ENCODE measurements at regions not wholly inside any gene's neighbourhood (a gene's known extent, or its start where the extent isn't known, plus 50 kb on each side); places are given as distances from the start of the nearest gene placed in this dataset.
"Not testable (repeated sequence)": the region's sequence is repeated elsewhere in the genome, so short reads cannot be mapped to it uniquely, and the experiment has no call there.

DNA sequence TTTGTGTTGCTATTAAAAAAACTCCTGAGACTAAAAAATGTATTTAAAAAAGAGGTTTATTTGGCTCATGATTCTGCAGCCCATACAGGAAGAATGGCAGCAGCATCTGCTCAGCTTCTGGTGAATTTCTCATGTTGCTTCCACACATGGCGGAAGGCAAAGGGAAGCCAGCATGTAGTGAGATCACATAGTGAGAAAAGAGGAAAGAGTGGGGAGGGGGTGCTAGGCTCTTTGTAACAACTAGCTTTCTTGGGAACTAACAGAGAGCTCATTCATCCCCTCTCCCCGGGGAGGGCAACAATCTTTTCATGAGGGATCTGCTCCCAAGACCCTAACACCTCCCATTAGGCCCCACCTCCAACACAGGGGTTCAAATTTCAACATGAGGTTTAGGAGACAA, 87.6 kb upstream of the ZNF658 start:
- not testable (repeated sequence) for H3K4me3 ChIP-seq (ENCODE audit: insufficient read depth, low read length); H3K27ac ChIP-seq (ENCODE audit: low read depth, low read length); H3K9me3 ChIP-seq (ENCODE audit: low read depth, low read length); H3K27me3 ChIP-seq (ENCODE audit: insufficient read depth, low read length); H4K20me1 ChIP-seq (ENCODE audit: insufficient read depth, low read length); DNase-seq (ENCODE audit: insufficient read length, low spot score, missing footprints); H3K79me2 ChIP-seq (ENCODE audit: insufficient read depth, low read length); H3K4me2 ChIP-seq (ENCODE audit: insufficient read depth, low read length); H3K36me3 ChIP-seq (ENCODE audit: insufficient read depth, low read length); H3K4me1 ChIP-seq (ENCODE audit: insufficient read depth, low read length); H2AFZ ChIP-seq (ENCODE audit: low read length)

DNA sequence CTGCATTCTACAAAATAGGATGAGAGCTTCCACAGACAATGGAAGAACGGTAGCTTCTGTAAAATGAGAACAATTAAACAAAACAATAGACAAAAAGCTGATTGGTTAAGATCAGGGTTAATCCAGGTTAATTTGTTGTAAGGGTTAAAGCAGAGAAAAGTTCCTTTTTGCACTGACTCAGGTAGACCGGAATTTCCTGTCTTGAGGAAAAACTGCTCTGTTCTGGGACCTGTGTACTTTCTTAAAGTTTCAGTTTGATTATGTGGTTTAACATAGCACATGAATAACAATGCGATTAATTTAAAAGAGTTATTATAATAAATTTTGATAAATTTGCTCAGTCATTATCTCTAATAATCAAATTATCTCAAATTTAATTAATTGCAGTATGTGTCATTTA, 86.5 kb upstream of the ZNF658 start:
- not testable (repeated sequence) for H3K27me3 ChIP-seq (ENCODE audit: insufficient read depth, low read length); H3K36me3 ChIP-seq (ENCODE audit: insufficient read depth, low read length); H3K27ac ChIP-seq (ENCODE audit: low read depth, low read length); H3K79me2 ChIP-seq (ENCODE audit: insufficient read depth, low read length); H4K20me1 ChIP-seq (ENCODE audit: insufficient read depth, low read length); H3K9me3 ChIP-seq (ENCODE audit: low read depth, low read length); H3K4me1 ChIP-seq (ENCODE audit: insufficient read depth, low read length); H2AFZ ChIP-seq (ENCODE audit: low read length); DNase-seq (ENCODE audit: insufficient read length, low spot score, missing footprints); H3K4me3 ChIP-seq (ENCODE audit: insufficient read depth, low read length); H3K4me2 ChIP-seq (ENCODE audit: insufficient read depth, low read length)

DNA sequence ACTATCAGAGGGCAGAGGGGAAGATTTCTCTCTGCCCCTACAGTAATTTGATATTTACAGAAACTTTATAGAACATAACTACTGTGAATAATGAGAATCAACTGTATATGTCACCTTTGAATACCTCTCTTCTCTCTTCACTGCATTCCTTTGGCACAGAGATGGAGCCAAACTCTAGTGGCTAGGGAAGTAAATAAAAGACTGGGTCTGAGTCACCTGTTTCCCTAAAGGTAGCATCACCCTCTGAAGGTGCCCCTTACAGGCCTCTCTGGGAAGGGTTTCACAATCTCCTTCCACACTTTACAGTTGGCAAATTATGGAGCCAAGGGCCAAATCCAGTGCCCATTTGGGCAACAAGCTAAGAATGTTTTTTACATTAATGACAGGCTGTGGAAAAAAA, 81.0 kb upstream of the ZNF658 start:
- H3K4me2 ChIP-seq (ENCODE audit: insufficient read depth, low read length); H4K20me1 ChIP-seq (ENCODE audit: insufficient read depth, low read length); H2AFZ ChIP-seq (ENCODE audit: low read length); H3K4me1 ChIP-seq (ENCODE audit: insufficient read depth, low read length); H3K27ac ChIP-seq (ENCODE audit: low read depth, low read length); H3K27me3 ChIP-seq (ENCODE audit: insufficient read depth, low read length); DNase-seq (ENCODE audit: insufficient read length, low spot score, missing footprints); H3K36me3 ChIP-seq (ENCODE audit: insufficient read depth, low read length); H3K79me2 ChIP-seq (ENCODE audit: insufficient read depth, low read length); H3K4me3 ChIP-seq (ENCODE audit: insufficient read depth, low read length); H3K9me3 ChIP-seq (ENCODE audit: low read depth, low read length): not testable (repeated sequence)

DNA sequence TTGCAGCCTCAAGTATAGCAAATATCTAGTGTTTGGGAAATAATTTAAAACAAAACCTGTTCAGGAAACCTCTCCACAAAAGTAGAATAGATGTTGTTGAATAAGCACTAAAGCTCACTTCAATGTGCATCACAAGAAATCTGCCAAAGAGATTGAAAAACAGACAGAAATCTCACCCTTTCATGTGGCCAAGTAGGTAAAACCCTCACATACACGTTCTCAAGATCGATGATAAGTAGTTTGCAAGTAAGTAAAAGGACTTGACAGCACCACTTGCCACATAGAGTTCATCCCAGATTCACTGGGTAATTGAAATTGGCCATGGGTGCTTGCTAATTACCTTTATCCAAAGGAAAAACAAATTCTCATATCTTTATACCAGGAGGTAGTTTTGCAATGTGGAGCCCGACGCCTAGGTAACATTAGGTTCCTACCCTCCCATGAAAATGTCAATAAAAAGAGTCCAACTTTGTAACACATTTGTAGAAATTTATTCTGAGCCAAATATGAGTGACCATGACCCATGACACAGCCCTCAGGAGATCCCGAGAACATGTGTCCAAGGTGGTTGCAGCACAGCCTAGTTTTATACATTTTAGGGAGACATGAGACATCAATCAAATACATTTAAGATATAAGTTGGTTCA, 80.4 kb upstream of the ZNF658 start:
- not testable (repeated sequence) for H3K4me2 ChIP-seq (ENCODE audit: insufficient read depth, low read length); DNase-seq (ENCODE audit: insufficient read length, low spot score, missing footprints); H4K20me1 ChIP-seq (ENCODE audit: insufficient read depth, low read length); H3K79me2 ChIP-seq (ENCODE audit: insufficient read depth, low read length); H2AFZ ChIP-seq (ENCODE audit: low read length); H3K4me1 ChIP-seq (ENCODE audit: insufficient read depth, low read length); H3K9me3 ChIP-seq (ENCODE audit: low read depth, low read length); H3K36me3 ChIP-seq (ENCODE audit: insufficient read depth, low read length); H3K27ac ChIP-seq (ENCODE audit: low read depth, low read length); H3K27me3 ChIP-seq (ENCODE audit: insufficient read depth, low read length); H3K4me3 ChIP-seq (ENCODE audit: insufficient read depth, low read length)

DNA sequence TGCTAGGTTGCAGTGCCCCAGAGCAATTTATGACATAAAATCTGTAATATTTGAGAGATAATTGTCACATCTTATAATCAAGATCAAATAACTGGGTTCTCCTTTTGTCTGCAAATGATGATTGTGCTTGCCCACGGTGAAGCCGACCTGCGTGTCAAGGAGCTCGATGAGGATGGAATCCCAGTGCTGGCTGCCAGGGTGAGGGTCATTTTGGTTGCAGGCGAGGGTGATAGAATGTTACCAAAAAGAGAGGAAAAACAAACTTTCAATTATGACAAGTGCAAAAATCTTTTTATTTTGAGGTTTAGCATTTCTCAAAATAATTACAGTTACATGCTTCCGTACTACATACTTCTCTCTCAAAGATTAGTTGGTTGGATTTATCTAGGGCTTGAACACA, 76.4 kb upstream of the ZNF658 start:
- H3K4me3 ChIP-seq (ENCODE audit: insufficient read depth, low read length); H3K36me3 ChIP-seq (ENCODE audit: insufficient read depth, low read length); H4K20me1 ChIP-seq (ENCODE audit: insufficient read depth, low read length); H3K79me2 ChIP-seq (ENCODE audit: insufficient read depth, low read length); H3K4me2 ChIP-seq (ENCODE audit: insufficient read depth, low read length); DNase-seq (ENCODE audit: insufficient read length, low spot score, missing footprints); H3K9me3 ChIP-seq (ENCODE audit: low read depth, low read length); H2AFZ ChIP-seq (ENCODE audit: low read length); H3K27me3 ChIP-seq (ENCODE audit: insufficient read depth, low read length); H3K4me1 ChIP-seq (ENCODE audit: insufficient read depth, low read length); H3K27ac ChIP-seq (ENCODE audit: low read depth, low read length): not testable (repeated sequence)

DNA sequence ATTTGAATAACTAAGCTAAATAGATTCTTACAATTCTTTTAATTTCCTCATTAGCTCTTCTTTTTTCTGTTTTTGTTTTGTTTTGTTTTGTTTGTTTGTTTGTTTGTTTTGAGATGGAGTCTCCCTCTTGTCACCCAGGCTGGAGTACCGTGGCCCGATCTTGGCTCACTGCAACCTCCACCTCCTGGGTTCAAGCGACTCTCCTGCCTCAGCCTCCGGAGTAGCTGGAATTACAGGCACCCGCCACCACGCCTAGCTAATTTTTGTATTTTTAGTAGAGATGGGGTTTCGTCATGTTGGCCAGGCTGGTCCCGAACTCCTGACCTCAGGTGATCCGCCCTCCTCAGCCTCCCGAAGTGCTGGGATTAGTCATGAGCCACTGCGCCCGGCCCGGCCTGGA, 70.7 kb upstream of the ZNF658 start:
- not testable (repeated sequence) for H3K36me3 ChIP-seq (ENCODE audit: insufficient read depth, low read length); H2AFZ ChIP-seq (ENCODE audit: low read length); H3K79me2 ChIP-seq (ENCODE audit: insufficient read depth, low read length); H3K9me3 ChIP-seq (ENCODE audit: low read depth, low read length); H4K20me1 ChIP-seq (ENCODE audit: insufficient read depth, low read length); DNase-seq (ENCODE audit: insufficient read length, low spot score, missing footprints); H3K27me3 ChIP-seq (ENCODE audit: insufficient read depth, low read length); H3K4me1 ChIP-seq (ENCODE audit: insufficient read depth, low read length); H3K4me2 ChIP-seq (ENCODE audit: insufficient read depth, low read length); H3K4me3 ChIP-seq (ENCODE audit: insufficient read depth, low read length); H3K27ac ChIP-seq (ENCODE audit: low read depth, low read length)

DNA sequence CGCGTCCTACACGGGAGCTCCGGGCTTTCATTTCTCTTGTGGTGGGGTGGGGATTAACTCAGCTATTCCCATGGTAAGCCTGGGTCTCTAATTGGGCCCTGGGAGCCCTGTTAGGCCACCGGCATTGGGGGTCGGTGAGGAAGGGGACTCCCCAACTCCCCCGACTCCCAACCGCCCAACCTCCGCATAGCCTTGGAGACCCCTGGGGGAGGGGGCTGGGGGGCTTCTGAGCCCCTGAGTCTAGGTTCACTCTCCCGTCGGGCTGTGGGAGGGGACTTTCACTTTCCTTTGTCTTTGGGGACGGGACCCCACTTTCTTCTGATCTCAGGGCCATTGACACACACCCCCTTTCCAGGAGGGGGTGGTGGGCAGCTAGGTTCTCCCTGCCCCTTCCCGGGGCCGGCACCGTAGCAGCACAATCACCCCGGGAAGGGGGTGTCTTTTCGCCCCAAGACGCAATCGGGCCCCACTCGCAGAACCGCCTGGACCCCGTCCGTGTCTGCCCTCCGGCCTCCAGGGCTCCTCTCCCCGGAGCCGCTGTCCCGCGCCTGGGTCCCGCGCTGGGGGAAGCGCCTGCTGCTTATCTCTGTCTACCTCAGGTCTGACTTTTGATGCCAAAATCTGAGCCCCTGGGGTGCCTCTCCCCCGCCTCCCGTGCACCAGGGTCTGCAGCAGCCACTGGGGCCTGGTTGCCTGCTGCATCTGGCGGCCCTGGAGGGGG, 69.6 kb upstream of the ZNF658 start:
- H3K4me2 ChIP-seq (ENCODE audit: insufficient read depth, low read length); H3K4me1 ChIP-seq (ENCODE audit: insufficient read depth, low read length); H3K36me3 ChIP-seq (ENCODE audit: insufficient read depth, low read length); H2AFZ ChIP-seq (ENCODE audit: low read length); H3K27ac ChIP-seq (ENCODE audit: low read depth, low read length); H3K27me3 ChIP-seq (ENCODE audit: insufficient read depth, low read length); H4K20me1 ChIP-seq (ENCODE audit: insufficient read depth, low read length); DNase-seq (ENCODE audit: insufficient read length, low spot score, missing footprints); H3K9me3 ChIP-seq (ENCODE audit: low read depth, low read length); H3K4me3 ChIP-seq (ENCODE audit: insufficient read depth, low read length); H3K79me2 ChIP-seq (ENCODE audit: insufficient read depth, low read length): not testable (repeated sequence)

DNA sequence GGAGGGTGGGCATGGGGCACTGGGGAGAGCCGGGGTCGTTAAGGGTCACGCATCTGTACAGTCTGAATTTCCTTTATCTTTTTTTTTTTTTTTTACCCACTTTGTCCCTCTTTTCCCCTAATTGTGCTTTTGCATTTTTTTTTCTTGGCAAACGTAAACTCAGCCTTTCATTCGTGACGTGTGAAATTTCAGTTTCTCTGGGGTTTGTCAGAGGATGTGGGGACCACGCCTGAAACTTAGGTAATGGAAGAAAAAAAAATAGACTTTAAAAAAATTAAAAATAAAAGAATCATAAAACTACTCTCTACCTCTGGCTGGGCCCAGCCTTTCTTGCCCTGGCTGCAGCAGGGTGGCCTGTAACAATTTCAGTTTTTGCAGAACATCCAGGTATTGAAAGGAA, 68.3 kb upstream of the ZNF658 start:
- not testable (repeated sequence) for H4K20me1 ChIP-seq (ENCODE audit: insufficient read depth, low read length); DNase-seq (ENCODE audit: insufficient read length, low spot score, missing footprints); H3K9me3 ChIP-seq (ENCODE audit: low read depth, low read length); H3K4me3 ChIP-seq (ENCODE audit: insufficient read depth, low read length); H3K27me3 ChIP-seq (ENCODE audit: insufficient read depth, low read length); H3K36me3 ChIP-seq (ENCODE audit: insufficient read depth, low read length); H3K27ac ChIP-seq (ENCODE audit: low read depth, low read length); H3K79me2 ChIP-seq (ENCODE audit: insufficient read depth, low read length); H2AFZ ChIP-seq (ENCODE audit: low read length); H3K4me2 ChIP-seq (ENCODE audit: insufficient read depth, low read length); H3K4me1 ChIP-seq (ENCODE audit: insufficient read depth, low read length)

DNA sequence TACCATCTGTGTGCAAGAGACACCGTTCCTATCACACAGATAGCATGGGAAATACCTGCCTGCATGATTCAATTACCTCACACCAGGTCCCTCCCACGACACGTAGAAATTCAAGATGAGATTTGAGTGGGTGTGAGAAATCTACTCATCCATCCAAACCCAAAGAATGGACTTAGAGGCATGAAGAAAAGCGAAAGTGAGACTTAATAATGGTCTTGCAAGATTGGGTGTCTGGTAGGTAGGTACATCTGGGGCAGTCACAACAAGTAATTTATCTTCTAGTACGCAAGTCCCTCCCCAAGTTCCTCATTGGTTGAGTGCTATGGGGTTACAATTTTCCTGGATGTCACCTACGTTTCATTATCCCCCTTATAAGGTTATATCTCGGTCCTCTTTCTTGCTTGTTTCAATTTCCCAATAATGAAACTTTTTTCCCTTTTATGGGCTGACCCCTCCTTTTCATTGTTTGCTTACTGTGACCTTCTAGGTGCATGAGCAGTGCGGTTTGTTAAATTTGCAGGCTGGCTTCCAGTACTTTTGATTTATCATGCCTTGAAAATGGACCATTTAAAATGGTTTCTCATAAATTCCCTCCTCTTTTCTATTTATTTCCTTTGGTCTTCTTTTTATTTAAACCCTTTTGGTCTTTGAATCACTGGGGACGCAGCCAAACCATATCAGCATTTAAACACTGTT, 63.1 kb upstream of the ZNF658 start:
- not testable (repeated sequence) for H3K4me2 ChIP-seq (ENCODE audit: insufficient read depth, low read length); DNase-seq (ENCODE audit: insufficient read length, low spot score, missing footprints); H3K27ac ChIP-seq (ENCODE audit: low read depth, low read length); H3K27me3 ChIP-seq (ENCODE audit: insufficient read depth, low read length); H2AFZ ChIP-seq (ENCODE audit: low read length); H4K20me1 ChIP-seq (ENCODE audit: insufficient read depth, low read length); H3K9me3 ChIP-seq (ENCODE audit: low read depth, low read length); H3K36me3 ChIP-seq (ENCODE audit: insufficient read depth, low read length); H3K79me2 ChIP-seq (ENCODE audit: insufficient read depth, low read length); H3K4me3 ChIP-seq (ENCODE audit: insufficient read depth, low read length); H3K4me1 ChIP-seq (ENCODE audit: insufficient read depth, low read length)

Data from osteoblast (primary cell).